ENCODE measurements at regions not wholly inside any gene's neighbourhood (a gene's known extent, or its start where the extent isn't known, plus 50 kb on each side); places are given as distances from the start of the nearest gene placed in this dataset.

DNA sequence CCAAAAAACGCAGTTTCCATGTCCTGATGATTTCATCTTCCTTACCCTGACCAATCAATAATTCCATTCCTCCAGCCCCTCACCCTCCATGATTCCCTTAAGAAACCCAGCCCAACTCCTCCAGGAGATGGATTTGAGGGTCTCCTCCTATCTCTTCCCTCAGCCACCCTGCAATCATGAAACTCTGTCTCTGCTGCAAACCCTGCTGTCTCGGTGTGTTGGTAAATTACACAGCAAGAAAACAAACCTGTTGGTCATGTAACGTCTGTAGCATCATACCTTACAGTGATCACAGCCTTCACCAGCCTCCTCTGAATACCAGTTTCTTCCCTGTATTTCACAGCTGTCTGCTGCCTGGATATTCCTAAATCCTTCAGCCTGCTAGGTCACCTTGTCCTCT lies 300.7 kb upstream of the NEBL start:
- Histone ChIP-seq H3K79me2 (ENCODE audit: control insufficient read depth, insufficient read depth, low read length) (no peaks in the 10 kb centered on the region), H3K4me3 (no peak overlapping the region), H3K36me3 (ENCODE audit: control insufficient read depth in 2 of 2, insufficient read depth in 2 of 2, low read length in 1 of 2) (no peaks in the 10 kb centered on the region), H4K20me1 (ENCODE audit: control insufficient read depth, insufficient read depth) (no peaks in the 10 kb centered on the region), H3K9ac (ENCODE audit: control insufficient read depth, insufficient read depth, low read length) (no peak overlapping the region), H2AFZ (ENCODE audit: control insufficient read depth, low read depth, low read length) (no peak overlapping the region), H3K27me3 (replicated peaks in 1 of 2; ENCODE audit: control insufficient read depth in 2 of 2, insufficient read depth in 2 of 2, low read length in 1 of 2) (no peaks in the 10 kb centered on the region), H3K9me3 (replicated peaks; ENCODE audit: control insufficient read depth, insufficient read depth, low read length) (peaks cover 4% of the 10 kb centered on the region), H3K4me2 (ENCODE audit: control insufficient read depth, insufficient read depth) (no peak overlapping the region), H3K27ac (ENCODE audit: control insufficient read depth, insufficient read depth) (no peak overlapping the region), H3K4me1 (ENCODE audit: control insufficient read depth, insufficient read depth, low read length) (no peaks in the 10 kb centered on the region)
- intact Hi-C loops (cut with micrococcal nuclease; ENCODE audit: unreplicated experiment) = no loop called here
- ChIA-PET SMC1A (ENCODE audit: uncharacterized antibody, unreplicated experiment) (interaction anchor here (1.5 kb wide), 1 partner anchor 13 kb away, joined by 4 read pairs; no protein-coding TSS in a partner anchor), CTCF (interaction anchor here (0.7 kb wide), 1 partner anchor 16 kb away, joined by 3 read pairs; no protein-coding TSS in a partner anchor), RAD21 (ENCODE audit: unreplicated experiment) (no interaction called here), POLR2A (no interaction called here)
- in situ Hi-C loops (cut with MboI) = no loop called here
- 10% methylated on average over 3 of the region's 3 CpGs for WGBS (ENCODE audit: insufficient coverage, insufficient replicate concordance, low lambda C conversion rate, missing lambda C conversion rate)
- ATAC-seq (no peak), FAIRE-seq (no peak), DNase-seq (ENCODE audit: low read depth, low spot score) (no peak)
- BruUV-seq (replicated peaks) = no TSS peak
- TF ChIP-seq, protein P1, sequence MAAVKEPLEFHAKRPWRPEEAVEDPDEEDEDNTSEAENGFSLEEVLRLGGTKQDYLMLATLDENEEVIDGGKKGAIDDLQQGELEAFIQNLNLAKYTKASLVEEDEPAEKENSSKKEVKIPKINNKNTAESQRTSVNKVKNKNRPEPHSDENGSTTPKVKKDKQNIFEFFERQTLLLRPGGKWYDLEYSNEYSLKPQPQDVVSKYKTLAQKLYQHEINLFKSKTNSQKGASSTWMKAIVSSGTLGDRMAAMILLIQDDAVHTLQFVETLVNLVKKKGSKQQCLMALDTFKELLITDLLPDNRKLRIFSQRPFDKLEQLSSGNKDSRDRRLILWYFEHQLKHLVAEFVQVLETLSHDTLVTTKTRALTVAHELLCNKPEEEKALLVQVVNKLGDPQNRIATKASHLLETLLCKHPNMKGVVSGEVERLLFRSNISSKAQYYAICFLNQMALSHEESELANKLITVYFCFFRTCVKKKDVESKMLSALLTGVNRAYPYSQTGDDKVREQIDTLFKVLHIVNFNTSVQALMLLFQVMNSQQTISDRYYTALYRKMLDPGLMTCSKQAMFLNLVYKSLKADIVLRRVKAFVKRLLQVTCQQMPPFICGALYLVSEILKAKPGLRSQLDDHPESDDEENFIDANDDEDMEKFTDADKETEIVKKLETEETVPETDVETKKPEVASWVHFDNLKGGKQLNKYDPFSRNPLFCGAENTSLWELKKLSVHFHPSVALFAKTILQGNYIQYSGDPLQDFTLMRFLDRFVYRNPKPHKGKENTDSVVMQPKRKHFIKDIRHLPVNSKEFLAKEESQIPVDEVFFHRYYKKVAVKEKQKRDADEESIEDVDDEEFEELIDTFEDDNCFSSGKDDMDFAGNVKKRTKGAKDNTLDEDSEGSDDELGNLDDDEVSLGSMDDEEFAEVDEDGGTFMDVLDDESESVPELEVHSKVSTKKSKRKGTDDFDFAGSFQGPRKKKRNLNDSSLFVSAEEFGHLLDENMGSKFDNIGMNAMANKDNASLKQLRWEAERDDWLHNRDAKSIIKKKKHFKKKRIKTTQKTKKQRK (IDR thresholded peaks at IDR 0.05; ENCODE audit: low read depth, low read length) = no peak
- TF ChIP-seq, protein P2, sequence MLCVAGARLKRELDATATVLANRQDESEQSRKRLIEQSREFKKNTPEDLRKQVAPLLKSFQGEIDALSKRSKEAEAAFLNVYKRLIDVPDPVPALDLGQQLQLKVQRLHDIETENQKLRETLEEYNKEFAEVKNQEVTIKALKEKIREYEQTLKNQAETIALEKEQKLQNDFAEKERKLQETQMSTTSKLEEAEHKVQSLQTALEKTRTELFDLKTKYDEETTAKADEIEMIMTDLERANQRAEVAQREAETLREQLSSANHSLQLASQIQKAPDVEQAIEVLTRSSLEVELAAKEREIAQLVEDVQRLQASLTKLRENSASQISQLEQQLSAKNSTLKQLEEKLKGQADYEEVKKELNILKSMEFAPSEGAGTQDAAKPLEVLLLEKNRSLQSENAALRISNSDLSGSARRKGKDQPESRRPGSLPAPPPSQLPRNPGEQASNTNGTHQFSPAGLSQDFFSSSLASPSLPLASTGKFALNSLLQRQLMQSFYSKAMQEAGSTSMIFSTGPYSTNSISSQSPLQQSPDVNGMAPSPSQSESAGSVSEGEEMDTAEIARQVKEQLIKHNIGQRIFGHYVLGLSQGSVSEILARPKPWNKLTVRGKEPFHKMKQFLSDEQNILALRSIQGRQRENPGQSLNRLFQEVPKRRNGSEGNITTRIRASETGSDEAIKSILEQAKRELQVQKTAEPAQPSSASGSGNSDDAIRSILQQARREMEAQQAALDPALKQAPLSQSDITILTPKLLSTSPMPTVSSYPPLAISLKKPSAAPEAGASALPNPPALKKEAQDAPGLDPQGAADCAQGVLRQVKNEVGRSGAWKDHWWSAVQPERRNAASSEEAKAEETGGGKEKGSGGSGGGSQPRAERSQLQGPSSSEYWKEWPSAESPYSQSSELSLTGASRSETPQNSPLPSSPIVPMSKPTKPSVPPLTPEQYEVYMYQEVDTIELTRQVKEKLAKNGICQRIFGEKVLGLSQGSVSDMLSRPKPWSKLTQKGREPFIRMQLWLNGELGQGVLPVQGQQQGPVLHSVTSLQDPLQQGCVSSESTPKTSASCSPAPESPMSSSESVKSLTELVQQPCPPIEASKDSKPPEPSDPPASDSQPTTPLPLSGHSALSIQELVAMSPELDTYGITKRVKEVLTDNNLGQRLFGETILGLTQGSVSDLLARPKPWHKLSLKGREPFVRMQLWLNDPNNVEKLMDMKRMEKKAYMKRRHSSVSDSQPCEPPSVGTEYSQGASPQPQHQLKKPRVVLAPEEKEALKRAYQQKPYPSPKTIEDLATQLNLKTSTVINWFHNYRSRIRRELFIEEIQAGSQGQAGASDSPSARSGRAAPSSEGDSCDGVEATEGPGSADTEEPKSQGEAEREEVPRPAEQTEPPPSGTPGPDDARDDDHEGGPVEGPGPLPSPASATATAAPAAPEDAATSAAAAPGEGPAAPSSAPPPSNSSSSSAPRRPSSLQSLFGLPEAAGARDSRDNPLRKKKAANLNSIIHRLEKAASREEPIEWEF (IDR thresholded peaks at IDR 0.05; ENCODE audit: insufficient replicate concordance, low read depth, low read length) = no peak
- TF ChIP-seq, protein P3, sequence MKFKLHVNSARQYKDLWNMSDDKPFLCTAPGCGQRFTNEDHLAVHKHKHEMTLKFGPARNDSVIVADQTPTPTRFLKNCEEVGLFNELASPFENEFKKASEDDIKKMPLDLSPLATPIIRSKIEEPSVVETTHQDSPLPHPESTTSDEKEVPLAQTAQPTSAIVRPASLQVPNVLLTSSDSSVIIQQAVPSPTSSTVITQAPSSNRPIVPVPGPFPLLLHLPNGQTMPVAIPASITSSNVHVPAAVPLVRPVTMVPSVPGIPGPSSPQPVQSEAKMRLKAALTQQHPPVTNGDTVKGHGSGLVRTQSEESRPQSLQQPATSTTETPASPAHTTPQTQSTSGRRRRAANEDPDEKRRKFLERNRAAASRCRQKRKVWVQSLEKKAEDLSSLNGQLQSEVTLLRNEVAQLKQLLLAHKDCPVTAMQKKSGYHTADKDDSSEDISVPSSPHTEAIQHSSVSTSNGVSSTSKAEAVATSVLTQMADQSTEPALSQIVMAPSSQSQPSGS (IDR thresholded peaks at IDR 0.05; ENCODE audit: low read length) = no peak
- TF ChIP-seq EGR1 (IDR thresholded peaks at IDR 0.05; ENCODE audit: borderline replicate concordance in 1 of 2, low read depth in 2 of 2, low read length in 2 of 2) (no peak), SPI1 (IDR thresholded peaks at IDR 0.05; ENCODE audit: borderline replicate concordance, insufficient read depth, low read depth, low read length) (no peak)
- TF ChIP-seq, protein P4, sequence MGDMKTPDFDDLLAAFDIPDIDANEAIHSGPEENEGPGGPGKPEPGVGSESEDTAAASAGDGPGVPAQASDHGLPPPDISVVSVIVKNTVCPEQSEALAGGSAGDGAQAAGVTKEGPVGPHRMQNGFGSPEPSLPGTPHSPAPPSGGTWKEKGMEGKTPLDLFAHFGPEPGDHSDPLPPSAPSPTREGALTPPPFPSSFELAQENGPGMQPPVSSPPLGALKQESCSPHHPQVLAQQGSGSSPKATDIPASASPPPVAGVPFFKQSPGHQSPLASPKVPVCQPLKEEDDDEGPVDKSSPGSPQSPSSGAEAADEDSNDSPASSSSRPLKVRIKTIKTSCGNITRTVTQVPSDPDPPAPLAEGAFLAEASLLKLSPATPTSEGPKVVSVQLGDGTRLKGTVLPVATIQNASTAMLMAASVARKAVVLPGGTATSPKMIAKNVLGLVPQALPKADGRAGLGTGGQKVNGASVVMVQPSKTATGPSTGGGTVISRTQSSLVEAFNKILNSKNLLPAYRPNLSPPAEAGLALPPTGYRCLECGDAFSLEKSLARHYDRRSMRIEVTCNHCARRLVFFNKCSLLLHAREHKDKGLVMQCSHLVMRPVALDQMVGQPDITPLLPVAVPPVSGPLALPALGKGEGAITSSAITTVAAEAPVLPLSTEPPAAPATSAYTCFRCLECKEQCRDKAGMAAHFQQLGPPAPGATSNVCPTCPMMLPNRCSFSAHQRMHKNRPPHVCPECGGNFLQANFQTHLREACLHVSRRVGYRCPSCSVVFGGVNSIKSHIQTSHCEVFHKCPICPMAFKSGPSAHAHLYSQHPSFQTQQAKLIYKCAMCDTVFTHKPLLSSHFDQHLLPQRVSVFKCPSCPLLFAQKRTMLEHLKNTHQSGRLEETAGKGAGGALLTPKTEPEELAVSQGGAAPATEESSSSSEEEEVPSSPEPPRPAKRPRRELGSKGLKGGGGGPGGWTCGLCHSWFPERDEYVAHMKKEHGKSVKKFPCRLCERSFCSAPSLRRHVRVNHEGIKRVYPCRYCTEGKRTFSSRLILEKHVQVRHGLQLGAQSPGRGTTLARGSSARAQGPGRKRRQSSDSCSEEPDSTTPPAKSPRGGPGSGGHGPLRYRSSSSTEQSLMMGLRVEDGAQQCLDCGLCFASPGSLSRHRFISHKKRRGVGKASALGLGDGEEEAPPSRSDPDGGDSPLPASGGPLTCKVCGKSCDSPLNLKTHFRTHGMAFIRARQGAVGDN (IDR thresholded peaks at IDR 0.05) = no peak
- TF ChIP-seq, protein P5, sequence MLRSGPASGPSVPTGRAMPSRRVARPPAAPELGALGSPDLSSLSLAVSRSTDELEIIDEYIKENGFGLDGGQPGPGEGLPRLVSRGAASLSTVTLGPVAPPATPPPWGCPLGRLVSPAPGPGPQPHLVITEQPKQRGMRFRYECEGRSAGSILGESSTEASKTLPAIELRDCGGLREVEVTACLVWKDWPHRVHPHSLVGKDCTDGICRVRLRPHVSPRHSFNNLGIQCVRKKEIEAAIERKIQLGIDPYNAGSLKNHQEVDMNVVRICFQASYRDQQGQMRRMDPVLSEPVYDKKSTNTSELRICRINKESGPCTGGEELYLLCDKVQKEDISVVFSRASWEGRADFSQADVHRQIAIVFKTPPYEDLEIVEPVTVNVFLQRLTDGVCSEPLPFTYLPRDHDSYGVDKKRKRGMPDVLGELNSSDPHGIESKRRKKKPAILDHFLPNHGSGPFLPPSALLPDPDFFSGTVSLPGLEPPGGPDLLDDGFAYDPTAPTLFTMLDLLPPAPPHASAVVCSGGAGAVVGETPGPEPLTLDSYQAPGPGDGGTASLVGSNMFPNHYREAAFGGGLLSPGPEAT (IDR thresholded peaks at IDR 0.05; ENCODE audit: low read depth) = no peak
